KMS-11 (cell line): ENCODE measurements at regions not wholly inside any gene's neighbourhood (a gene's known extent, or its start where the extent isn't known, plus 50 kb on each side); places are given as distances from the start of the nearest gene placed in this dataset.

ENCODE experiments used
- H2AFZ ChIP-seq: fragments of 200-600 bp; sonication (generic); 2 replicates; pipeline ENCODE4 v1.6.1; 2016; ENCODE audit warnings: antibody characterized with exemption, mixed run types, low read depth
- H3K27ac ChIP-seq: fragments of 200-600 bp; sonication (generic); 2 replicates; pipeline ENCODE4 v1.6.1; 2016; ENCODE audit warnings: mild to moderate bottlenecking, mixed run types
- H3K27me3 ChIP-seq: fragments of 200-600 bp; sonication (generic); 2 replicates; pipeline ENCODE4 v1.6.1; 2017; ENCODE audit warnings: mild to moderate bottlenecking, low read depth, mixed run types, moderate library complexity; ENCODE audit not compliant: insufficient read depth
- H3K36me3 ChIP-seq: fragments of 200-600 bp; sonication (generic); 2 replicates; pipeline ENCODE4 v1.6.1; 2017; ENCODE audit warnings: mild to moderate bottlenecking, mixed run types; ENCODE audit not compliant: insufficient read depth
- H3K4me1 ChIP-seq: fragments of 200-600 bp; sonication (generic); 2 replicates; pipeline ENCODE4 v1.6.1; 2016; ENCODE audit warnings: mild to moderate bottlenecking, low read depth, mixed run types; ENCODE audit not compliant: poor library complexity, severe bottlenecking
- H3K4me2 ChIP-seq: fragments of 200-600 bp; sonication (generic); 2 replicates; pipeline ENCODE4 v1.7.0; 2016; ENCODE audit warnings: mild to moderate bottlenecking, mixed run types
- H3K4me3 ChIP-seq: fragments of 200-600 bp; sonication (generic); IDR thresholded peaks from 2 replicates; pipeline ENCODE4 v1.6.1; 2017; ENCODE audit warnings: low read depth, low read length, mixed read lengths; ENCODE audit not compliant: insufficient read depth
- H3K79me2 ChIP-seq: fragments of 200-600 bp; sonication (generic); 2 replicates; pipeline ENCODE4 v1.6.1; 2016; ENCODE audit warnings: low read depth, mixed run types; ENCODE audit not compliant: insufficient read depth
- H3K9ac ChIP-seq: fragments of 200-600 bp; sonication (generic); 2 replicates; pipeline ENCODE4 v1.6.1; 2016; ENCODE audit warnings: mild to moderate bottlenecking, mixed run types
- H4K20me1 ChIP-seq: fragments of 200-600 bp; sonication (generic); 2 replicates; pipeline ENCODE4 v1.6.1; 2016; ENCODE audit warnings: mild to moderate bottlenecking, mixed run types; ENCODE audit not compliant: insufficient read depth
- TF ChIP-seq, protein P1 (sequence below): fragments of 200-600 bp; sonication (generic); conservative IDR thresholded peaks from 2 replicates; pipeline ENCODE4 v1.6.1; 2017; ENCODE audit warnings: low read depth, mild to moderate bottlenecking, antibody characterized with exemption, low read length, moderate library complexity, mixed read lengths

DNA sequence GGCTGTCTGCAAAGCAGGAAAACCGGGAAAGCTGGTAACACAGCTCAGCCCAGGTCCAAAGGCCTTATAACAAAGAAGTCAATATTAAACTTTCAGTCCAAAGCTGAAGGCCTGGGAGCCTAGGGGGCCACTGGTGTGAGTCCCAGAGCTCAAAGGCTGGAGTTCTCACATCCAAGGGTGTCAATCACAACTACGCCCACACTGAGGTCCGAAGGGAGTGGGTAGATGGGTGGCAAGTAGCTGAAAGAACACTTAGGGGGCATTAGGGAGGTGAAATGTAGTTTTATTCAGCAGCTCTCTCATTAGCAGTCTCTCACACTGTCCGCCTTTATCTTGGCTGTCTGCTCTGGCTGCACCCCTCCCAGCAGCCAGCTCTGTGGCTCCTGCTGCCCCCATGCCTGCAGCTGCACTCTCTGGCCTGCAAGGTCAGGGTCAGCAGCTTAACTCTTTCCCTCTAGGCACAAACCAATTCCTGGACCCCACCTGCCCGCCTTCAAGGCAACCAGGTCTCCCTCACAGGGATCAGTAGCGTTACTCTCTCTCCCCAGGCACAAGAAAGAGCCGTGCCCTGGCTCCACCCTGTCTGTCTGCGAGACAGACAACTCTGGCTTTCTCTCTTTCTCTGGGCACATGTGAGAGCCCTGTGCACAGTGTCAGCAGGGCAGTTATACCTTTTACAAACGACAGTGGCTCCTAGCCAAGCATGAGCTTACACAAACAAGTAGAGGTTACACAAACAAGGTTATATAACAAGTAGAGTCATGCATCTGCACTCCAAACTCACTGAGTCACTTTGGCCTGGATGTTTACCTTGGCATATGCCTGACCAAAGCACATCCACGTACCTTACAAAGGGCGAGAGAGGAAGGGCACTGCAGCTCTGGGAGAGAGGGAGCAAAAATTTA, 249.4 kb upstream of the PCDH20 start:
- TF ChIP-seq, protein P1, sequence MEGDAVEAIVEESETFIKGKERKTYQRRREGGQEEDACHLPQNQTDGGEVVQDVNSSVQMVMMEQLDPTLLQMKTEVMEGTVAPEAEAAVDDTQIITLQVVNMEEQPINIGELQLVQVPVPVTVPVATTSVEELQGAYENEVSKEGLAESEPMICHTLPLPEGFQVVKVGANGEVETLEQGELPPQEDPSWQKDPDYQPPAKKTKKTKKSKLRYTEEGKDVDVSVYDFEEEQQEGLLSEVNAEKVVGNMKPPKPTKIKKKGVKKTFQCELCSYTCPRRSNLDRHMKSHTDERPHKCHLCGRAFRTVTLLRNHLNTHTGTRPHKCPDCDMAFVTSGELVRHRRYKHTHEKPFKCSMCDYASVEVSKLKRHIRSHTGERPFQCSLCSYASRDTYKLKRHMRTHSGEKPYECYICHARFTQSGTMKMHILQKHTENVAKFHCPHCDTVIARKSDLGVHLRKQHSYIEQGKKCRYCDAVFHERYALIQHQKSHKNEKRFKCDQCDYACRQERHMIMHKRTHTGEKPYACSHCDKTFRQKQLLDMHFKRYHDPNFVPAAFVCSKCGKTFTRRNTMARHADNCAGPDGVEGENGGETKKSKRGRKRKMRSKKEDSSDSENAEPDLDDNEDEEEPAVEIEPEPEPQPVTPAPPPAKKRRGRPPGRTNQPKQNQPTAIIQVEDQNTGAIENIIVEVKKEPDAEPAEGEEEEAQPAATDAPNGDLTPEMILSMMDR = no peak
- H3K9ac ChIP-seq = no peak overlapping the region
- H3K36me3 ChIP-seq = no peaks in the 10 kb centered on the region
- H3K27ac ChIP-seq = no peak overlapping the region
- no peak overlapping the region for H3K4me2 ChIP-seq
- H2AFZ ChIP-seq = no peak overlapping the region
- no peak overlapping the region for H3K4me3 ChIP-seq
- H3K27me3 ChIP-seq = no peaks in the 10 kb centered on the region
- H3K79me2 ChIP-seq = no peaks in the 10 kb centered on the region
- H4K20me1 ChIP-seq = no peaks in the 10 kb centered on the region
- no peaks in the 10 kb centered on the region for H3K4me1 ChIP-seq

DNA sequence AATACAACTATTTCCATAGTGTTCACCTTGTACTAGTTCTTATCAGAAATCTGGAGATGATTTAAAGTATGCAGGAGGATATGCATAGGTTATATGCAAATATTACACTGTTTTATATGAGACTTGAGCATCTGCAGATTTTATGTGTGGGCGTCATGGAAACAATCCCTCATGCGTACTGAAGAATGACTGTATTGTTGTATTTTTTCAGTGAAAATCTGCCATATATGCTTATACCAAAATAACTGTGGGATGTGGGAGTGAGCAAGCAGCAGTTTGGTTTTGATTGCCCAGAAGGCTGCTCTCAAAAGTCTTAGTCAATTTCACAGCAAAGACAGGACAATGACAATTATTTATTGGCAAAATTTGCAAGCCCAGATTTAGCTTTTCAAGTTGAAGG, 238.8 kb upstream of the PCDH20 start:
- H3K36me3 ChIP-seq = no peaks in the 10 kb centered on the region
- H3K4me3 ChIP-seq = no peak overlapping the region
- no peaks in the 10 kb centered on the region for H4K20me1 ChIP-seq
- no peak overlapping the region for H3K9ac ChIP-seq
- H3K4me2 ChIP-seq = no peak overlapping the region
- no peak overlapping the region for H2AFZ ChIP-seq
- no peaks in the 10 kb centered on the region for H3K79me2 ChIP-seq
- no peak overlapping the region for H3K27ac ChIP-seq
- H3K27me3 ChIP-seq = no peaks in the 10 kb centered on the region
- TF ChIP-seq, protein P1 = no peak
- no peaks in the 10 kb centered on the region for H3K4me1 ChIP-seq

DNA sequence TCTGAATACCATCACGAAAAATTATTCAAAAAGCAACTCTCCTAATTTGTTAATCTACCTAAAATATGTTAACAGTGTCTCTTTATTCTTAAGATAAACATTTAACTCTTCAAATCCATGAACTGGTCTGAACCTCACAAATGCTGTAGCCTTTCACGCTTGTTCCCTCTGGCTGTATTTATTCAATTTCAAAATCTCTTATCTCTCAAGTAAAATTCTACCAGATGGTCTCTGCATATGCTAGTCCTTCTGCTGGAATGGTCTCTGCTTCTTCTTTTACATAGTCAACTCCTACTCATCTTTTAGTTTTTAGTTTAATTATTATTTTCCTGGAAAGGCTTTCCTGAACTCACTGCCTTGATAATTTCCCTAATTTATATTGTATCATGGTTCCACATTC, 232.9 kb upstream of the PCDH20 start:
- Histone ChIP-seq H3K4me1 (no peaks in the 10 kb centered on the region), H3K4me3 (no peak overlapping the region), H2AFZ (no peak overlapping the region), H3K9ac (no peak overlapping the region), H3K27ac (no peak overlapping the region), H4K20me1 (no peaks in the 10 kb centered on the region), H3K27me3 (no peaks in the 10 kb centered on the region), H3K36me3 (no peaks in the 10 kb centered on the region), H3K79me2 (no peaks in the 10 kb centered on the region), H3K4me2 (no peak overlapping the region)
- TF ChIP-seq, protein P1 = no peak

DNA sequence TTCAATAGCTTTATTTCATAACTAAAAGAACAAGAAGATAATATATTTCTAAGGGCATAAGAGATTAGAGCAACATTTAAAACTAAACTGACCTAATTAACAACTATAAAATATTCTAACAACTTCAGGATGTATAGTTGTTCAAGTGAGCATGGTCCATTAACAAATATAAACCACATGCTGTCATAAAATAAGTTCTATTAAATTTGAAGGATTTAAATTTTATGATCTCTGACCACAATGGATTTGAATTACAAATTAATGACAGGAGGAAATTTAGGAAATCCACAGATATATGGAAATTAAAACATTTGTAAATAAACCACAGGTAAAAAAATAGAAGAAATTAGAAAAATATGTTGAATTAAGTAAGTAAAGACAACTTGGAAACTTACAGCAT, 196.5 kb upstream of the PCDH20 start:
- Histone ChIP-seq H3K27ac (no peak overlapping the region), H4K20me1 (no peaks in the 10 kb centered on the region), H3K4me2 (no peak overlapping the region), H3K9ac (no peak overlapping the region), H3K4me3 (no peak overlapping the region), H3K27me3 (no peaks in the 10 kb centered on the region), H3K36me3 (no peaks in the 10 kb centered on the region), H3K79me2 (no peaks in the 10 kb centered on the region), H2AFZ (no peak overlapping the region), H3K4me1 (no peaks in the 10 kb centered on the region)
- TF ChIP-seq, protein P1 = no peak
